ENCODE measurements at regions not wholly inside any gene's neighbourhood (a gene's known extent, or its start where the extent isn't known, plus 50 kb on each side); places are given as distances from the start of the nearest gene placed in this dataset.

- Mint-ChIP-seq H3K36me3 (ENCODE audit: low read depth) (peaks cover 20% of the 10 kb centered on the region), H3K27ac (no peak overlapping the region), H3K27me3 (no peaks in the 10 kb centered on the region), H3K9me3 (no peaks in the 10 kb centered on the region), H3K4me3 (no peak overlapping the region), H3K4me1 (peaks cover 6% of the 10 kb centered on the region)
- ChIA-PET CTCF (no interaction called here), POLR2A (no interaction called here)
- DNase-seq = no peak
These were observed 538.0 kb downstream of the UTRN start for GRCh38 chr6:144823131-144823530.

GRCh38 chr6:144824018-144824417 is 538.9 kb downstream of the UTRN start:
- peaks cover 26% of the 10 kb centered on the region for H3K36me3 Mint-ChIP-seq (ENCODE audit: low read depth)
- no peaks in the 10 kb centered on the region for H3K9me3 Mint-ChIP-seq
- H3K27me3 Mint-ChIP-seq = no peaks in the 10 kb centered on the region
- CTCF ChIA-PET = interaction anchor here (0.6 kb wide), 1 partner anchor 236 kb away, joined by 4 read pairs; no protein-coding TSS in a partner anchor
- H3K4me1 Mint-ChIP-seq = peaks cover 6% of the 10 kb centered on the region
- POLR2A ChIA-PET = no interaction called here
- H3K27ac Mint-ChIP-seq = no peak overlapping the region
- H3K4me3 Mint-ChIP-seq = no peak overlapping the region
- DNase-seq = no peak

- POLR2A ChIA-PET = no interaction called here
- H3K27ac Mint-ChIP-seq = no peak overlapping the region
- H3K36me3 Mint-ChIP-seq (ENCODE audit: low read depth) = peaks cover 55% of the 10 kb centered on the region
- CTCF ChIA-PET = no interaction called here
- no peak for DNase-seq
- H3K27me3 Mint-ChIP-seq = no peaks in the 10 kb centered on the region
- no peak overlapping the region for H3K4me3 Mint-ChIP-seq
- no peaks in the 10 kb centered on the region for H3K4me1 Mint-ChIP-seq
- no peaks in the 10 kb centered on the region for H3K9me3 Mint-ChIP-seq
These were observed 549.4 kb downstream of the UTRN start for GRCh38 chr6:144834426-144835038.

- no peak overlapping the region for H3K27ac Mint-ChIP-seq
- no peaks in the 10 kb centered on the region for H3K4me1 Mint-ChIP-seq
- no peaks in the 10 kb centered on the region for H3K27me3 Mint-ChIP-seq
- no peak overlapping the region for H3K4me3 Mint-ChIP-seq
- H3K9me3 Mint-ChIP-seq = no peaks in the 10 kb centered on the region
- POLR2A ChIA-PET = no interaction called here
- H3K36me3 Mint-ChIP-seq (ENCODE audit: low read depth) = peaks cover 59% of the 10 kb centered on the region
- no peak for DNase-seq
- CTCF ChIA-PET = no interaction called here
These were observed 550.3 kb downstream of the UTRN start for GRCh38 chr6:144835322-144835973.

- Mint-ChIP-seq H3K4me1 (no peaks in the 10 kb centered on the region), H3K27me3 (no peaks in the 10 kb centered on the region), H3K36me3 (ENCODE audit: low read depth) (peaks cover 63% of the 10 kb centered on the region), H3K27ac (no peak overlapping the region), H3K4me3 (no peak overlapping the region), H3K9me3 (no peaks in the 10 kb centered on the region)
- ChIA-PET CTCF (no interaction called here), POLR2A (no interaction called here)
- DNase-seq = no peak
These were observed 555.5 kb downstream of the UTRN start for GRCh38 chr6:144840619-144841018.

- Mint-ChIP-seq H3K4me3 (no peak overlapping the region), H3K27me3 (no peaks in the 10 kb centered on the region), H3K4me1 (no peaks in the 10 kb centered on the region), H3K27ac (no peak overlapping the region), H3K9me3 (peaks cover 3% of the 10 kb centered on the region), H3K36me3 (ENCODE audit: low read depth) (peaks cover 62% of the 10 kb centered on the region)
- CTCF ChIA-PET = no interaction called here
- POLR2A ChIA-PET = no interaction called here
- DNase-seq = no peak
These were observed 558.6 kb downstream of the UTRN start for GRCh38 chr6:144843701-144844100.

- CTCF ChIA-PET = no interaction called here
- DNase-seq = no peak
- no peak overlapping the region for H3K27ac Mint-ChIP-seq
- POLR2A ChIA-PET = no interaction called here
- H3K9me3 Mint-ChIP-seq = peaks cover 3% of the 10 kb centered on the region
- H3K4me1 Mint-ChIP-seq = no peaks in the 10 kb centered on the region
- peaks cover 59% of the 10 kb centered on the region for H3K36me3 Mint-ChIP-seq (ENCODE audit: low read depth)
- H3K27me3 Mint-ChIP-seq = no peaks in the 10 kb centered on the region
- no peak overlapping the region for H3K4me3 Mint-ChIP-seq
These were observed 559.5 kb downstream of the UTRN start for GRCh38 chr6:144844596-144844995.

GRCh38 chr6:144845186-144845585 is 560.1 kb downstream of the UTRN start:
- Mint-ChIP-seq H3K27me3 (no peaks in the 10 kb centered on the region), H3K9me3 (peaks cover 3% of the 10 kb centered on the region), H3K4me1 (no peaks in the 10 kb centered on the region), H3K27ac (no peak overlapping the region), H3K36me3 (ENCODE audit: low read depth) (peaks cover 61% of the 10 kb centered on the region), H3K4me3 (no peak overlapping the region)
- ChIA-PET CTCF (no interaction called here), POLR2A (no interaction called here)
- DNase-seq = no peak

- CTCF ChIA-PET = no interaction called here
- H3K27me3 Mint-ChIP-seq = no peaks in the 10 kb centered on the region
- H3K4me3 Mint-ChIP-seq = no peak overlapping the region
- peaks cover 69% of the 10 kb centered on the region for H3K36me3 Mint-ChIP-seq (ENCODE audit: low read depth)
- DNase-seq = no peak
- POLR2A ChIA-PET = no interaction called here
- H3K4me1 Mint-ChIP-seq = no peaks in the 10 kb centered on the region
- peaks cover 3% of the 10 kb centered on the region for H3K9me3 Mint-ChIP-seq
- H3K27ac Mint-ChIP-seq = no peak overlapping the region
These were observed 562.8 kb downstream of the UTRN start for GRCh38 chr6:144847916-144848315.

GRCh38 chr6:144849920-144850319 is 564.8 kb downstream of the UTRN start:
- POLR2A ChIA-PET = no interaction called here
- CTCF ChIA-PET = no interaction called here
- Mint-ChIP-seq H3K4me3 (no peak overlapping the region), H3K4me1 (peaks cover 3% of the 10 kb centered on the region), H3K36me3 (ENCODE audit: low read depth) (peaks cover 61% of the 10 kb centered on the region), H3K9me3 (peaks cover 3% of the 10 kb centered on the region), H3K27me3 (no peaks in the 10 kb centered on the region), H3K27ac (no peak overlapping the region)
- DNase-seq = no peak

- Mint-ChIP-seq H3K27me3 (peaks cover 2% of the 10 kb centered on the region), H3K4me3 (no peak overlapping the region), H3K27ac (no peak overlapping the region), H3K4me1 (peaks cover 3% of the 10 kb centered on the region), H3K9me3 (no peaks in the 10 kb centered on the region), H3K36me3 (ENCODE audit: low read depth) (peaks cover 34% of the 10 kb centered on the region)
- CTCF ChIA-PET = no interaction called here
- POLR2A ChIA-PET = no interaction called here
- DNase-seq = no peak
These were observed 568.5 kb downstream of the UTRN start for GRCh38 chr6:144853603-144854002.

GRCh38 chr6:144854654-144855053 is 569.5 kb downstream of the UTRN start:
- H3K27me3 Mint-ChIP-seq = peaks cover 2% of the 10 kb centered on the region
- CTCF ChIA-PET = no interaction called here
- peaks cover 2% of the 10 kb centered on the region for H3K9me3 Mint-ChIP-seq
- peaks cover 26% of the 10 kb centered on the region for H3K36me3 Mint-ChIP-seq (ENCODE audit: low read depth)
- H3K27ac Mint-ChIP-seq = no peak overlapping the region
- DNase-seq = no peak
- peaks cover 3% of the 10 kb centered on the region for H3K4me1 Mint-ChIP-seq
- POLR2A ChIA-PET = no interaction called here
- no peak overlapping the region for H3K4me3 Mint-ChIP-seq

- ChIA-PET CTCF (no interaction called here), POLR2A (no interaction called here)
- Mint-ChIP-seq H3K4me3 (no peak overlapping the region), H3K4me1 (peaks cover 3% of the 10 kb centered on the region), H3K9me3 (peaks cover 4% of the 10 kb centered on the region), H3K36me3 (ENCODE audit: low read depth) (peaks cover 22% of the 10 kb centered on the region), H3K27me3 (peaks cover 2% of the 10 kb centered on the region), H3K27ac (no peak overlapping the region)
- no peak for DNase-seq
These were observed 570.2 kb downstream of the UTRN start for GRCh38 chr6:144855375-144855774.

- Mint-ChIP-seq H3K9me3 (peaks cover 4% of the 10 kb centered on the region), H3K27ac (no peak overlapping the region), H3K27me3 (peaks cover 2% of the 10 kb centered on the region), H3K36me3 (ENCODE audit: low read depth) (peaks cover 16% of the 10 kb centered on the region), H3K4me3 (no peak overlapping the region), H3K4me1 (peaks cover 3% of the 10 kb centered on the region)
- no peak for DNase-seq
- ChIA-PET POLR2A (no interaction called here), CTCF (no interaction called here)
These were observed 570.8 kb downstream of the UTRN start for GRCh38 chr6:144855812-144856531.

Data from activated CD4-positive, alpha-beta memory T cell treated with anti-CD3 and anti-CD28 coated beads, Interleukin-2, amount 10 ng/mL, durations not matched to agents 7 days and 5 days (primary cell).